Mesodermal cell (in vitro differentiated cells): ENCODE measurements at regions not wholly inside any gene's neighbourhood (a gene's known extent, or its start where the extent isn't known, plus 50 kb on each side); places are given as distances from the start of the nearest gene placed in this dataset.

Experiments
- H3K27ac ChIP-seq: 2 replicates; pipeline ENCODE4 v1.7.0; 2013; ENCODE audit warnings: mild to moderate bottlenecking, low read depth, low read length, moderate library complexity; ENCODE audit not compliant: severe bottlenecking
- H3K36me3 ChIP-seq: 2 replicates; pipeline ENCODE4 v1.7.1; 2013; ENCODE audit warnings: mild to moderate bottlenecking, low read length, moderate library complexity; ENCODE audit not compliant: control insufficient read depth, insufficient read depth
- H3K4me1 ChIP-seq: one replicate; pipeline ENCODE4 v1.7.1; 2013; ENCODE audit warnings: mild to moderate bottlenecking, low read length; ENCODE audit not compliant: insufficient read depth, control insufficient read depth, poor library complexity, severe bottlenecking
- H3K4me3 ChIP-seq: 2 replicates; pipeline ENCODE4 v1.7.0; 2013; ENCODE audit warnings: low read length, control low read depth, mild to moderate bottlenecking; ENCODE audit not compliant: insufficient read depth, poor library complexity, severe bottlenecking; ENCODE audit errors: extremely low read depth
- H3K9me3 ChIP-seq: 2 replicates; pipeline ENCODE4 v1.7.1; 2013; ENCODE audit warnings: mild to moderate bottlenecking, low read length, moderate library complexity; ENCODE audit not compliant: control insufficient read depth
- WGBS, 2 experiments: methylation state at CpG; one replicate each; pipeline ENCODE4 v1.1.5; 2013; ENCODE audit warnings: missing lambda C conversion rate in 2 of 2; ENCODE audit not compliant: insufficient coverage in 2 of 2; 5-methylcytosine and 5-hydroxymethylcytosine counted together

DNA sequence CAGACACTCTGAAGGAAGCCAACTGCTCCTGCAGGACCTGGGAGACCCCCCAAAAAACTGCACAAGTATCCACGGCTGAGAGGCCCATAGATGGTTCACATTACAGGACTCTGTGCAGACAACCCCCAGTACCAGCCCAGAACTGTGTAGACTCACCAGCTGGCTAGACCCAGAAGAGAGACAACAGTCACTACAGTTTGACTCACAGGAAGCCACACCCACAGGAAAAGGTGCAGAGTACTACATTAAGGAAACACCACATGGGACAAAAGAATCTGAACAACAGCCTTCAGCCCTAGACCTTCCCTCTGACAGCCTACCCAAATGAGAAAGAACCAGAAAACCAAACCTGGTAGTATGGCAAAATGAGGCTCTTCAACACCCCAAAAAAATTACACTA lies 281.2 kb upstream of the RGMB start:
- peaks cover 6% of the 10 kb centered on the region for H3K9me3 ChIP-seq
- H3K4me1 ChIP-seq: no peaks in the 10 kb centered on the region
- H3K36me3 ChIP-seq: no peaks in the 10 kb centered on the region
- 100% methylated on average over 1 of the region's 1 CpG; no CpG with 5 or more reads in 1 of the 2 experiments for WGBS, 2 experiments
- H3K4me3 ChIP-seq: no peak overlapping the region
- H3K27ac ChIP-seq: no peak overlapping the region

DNA sequence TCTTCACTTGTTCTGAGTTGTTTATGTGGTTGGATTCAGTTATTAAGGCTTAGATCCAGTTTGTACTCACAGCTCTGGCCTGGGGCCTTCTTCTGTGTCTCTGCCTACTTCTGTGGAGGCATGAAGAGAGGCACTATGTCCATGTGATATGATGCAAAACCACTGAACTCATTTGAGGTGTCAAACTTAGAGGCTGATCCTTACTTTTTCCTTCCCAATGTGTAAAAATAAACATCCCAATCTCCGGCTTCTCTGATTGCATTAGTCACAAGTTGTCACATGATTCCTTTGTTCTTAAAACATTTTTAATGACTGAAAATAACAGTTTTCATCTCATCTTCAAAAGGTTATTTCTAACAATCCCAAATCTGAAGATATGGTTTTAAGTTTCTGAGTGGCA lies 276.0 kb upstream of the RGMB start:
- no peaks in the 10 kb centered on the region for H3K36me3 ChIP-seq
- H3K4me1 ChIP-seq: no peaks in the 10 kb centered on the region
- H3K27ac ChIP-seq: no peak overlapping the region
- no peak overlapping the region for H3K4me3 ChIP-seq
- no CpG with 5 or more reads among the region's 1 CpG for WGBS, 2 experiments
- no peaks in the 10 kb centered on the region for H3K9me3 ChIP-seq

DNA sequence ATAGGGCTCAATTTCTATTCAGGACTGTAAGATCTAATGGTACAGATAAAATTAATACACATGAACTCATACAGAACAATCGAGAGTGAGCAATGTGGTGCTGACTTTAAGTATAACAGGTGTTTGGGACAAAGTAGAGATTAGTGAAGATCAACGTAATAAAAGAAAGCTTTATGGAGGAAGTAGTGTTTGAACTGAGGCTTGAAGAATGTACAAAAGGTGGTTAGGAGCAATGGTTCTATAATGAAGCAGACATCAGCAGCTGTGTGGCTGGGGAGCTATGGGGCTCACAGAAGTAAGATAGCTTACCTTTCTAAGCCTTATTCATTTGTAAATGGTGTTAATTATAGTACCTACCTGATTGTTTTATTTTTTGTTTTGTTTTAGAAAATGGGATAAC lies 275.4 kb upstream of the RGMB start:
- Histone ChIP-seq H3K36me3 (no peaks in the 10 kb centered on the region), H3K9me3 (no peaks in the 10 kb centered on the region), H3K4me3 (no peak overlapping the region), H3K27ac (no peak overlapping the region), H3K4me1 (no peaks in the 10 kb centered on the region)
- WGBS, 2 experiments: 79 to 100% methylated on average over 1 to 2 of the region's 2 CpGs

DNA sequence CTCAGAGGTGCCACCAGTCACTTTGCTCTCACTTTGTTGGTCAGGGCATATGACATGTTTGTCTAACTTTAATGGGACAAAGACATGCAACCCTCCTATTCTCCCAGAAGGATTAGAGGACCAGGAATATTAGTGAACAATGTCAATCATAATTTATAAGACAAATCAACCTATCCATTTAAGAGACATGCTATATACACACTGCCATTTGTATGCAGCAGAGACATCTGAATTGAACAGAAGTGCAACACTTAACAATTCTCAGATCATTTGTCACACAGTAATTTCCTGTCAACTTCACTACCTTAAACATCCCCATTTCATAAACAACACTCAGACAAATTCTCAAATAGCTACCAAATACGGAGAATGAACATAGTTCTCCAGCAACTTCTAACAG lies 273.6 kb upstream of the RGMB start:
- no peaks in the 10 kb centered on the region for H3K9me3 ChIP-seq
- 92 to 100% methylated on average over 1 of the region's 1 CpG for WGBS, 2 experiments
- no peaks in the 10 kb centered on the region for H3K36me3 ChIP-seq
- H3K4me1 ChIP-seq: no peaks in the 10 kb centered on the region
- H3K27ac ChIP-seq: no peak overlapping the region
- no peak overlapping the region for H3K4me3 ChIP-seq

DNA sequence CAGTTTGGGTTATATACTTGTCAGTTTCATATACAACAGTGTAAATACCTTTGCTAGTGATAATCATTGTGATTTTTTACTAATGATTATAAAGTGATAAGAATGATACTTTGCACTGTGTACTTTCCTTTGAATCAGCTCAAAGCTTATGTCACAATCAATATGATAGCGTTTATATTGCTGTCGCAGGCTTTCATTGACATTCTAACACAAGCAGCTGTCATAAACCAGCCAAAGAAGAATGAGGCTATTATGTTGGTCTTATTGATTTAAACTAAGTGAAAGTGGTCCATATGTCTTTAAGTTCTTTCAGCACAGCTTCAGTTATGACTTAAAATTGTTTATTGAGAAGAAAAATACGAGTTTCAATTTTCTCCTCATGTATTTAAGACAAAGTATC lies 272.7 kb upstream of the RGMB start:
- WGBS, 2 experiments: 100% methylated on average over 2 of the region's 3 CpGs; no CpG with 5 or more reads in 1 of the 2 experiments
- H3K9me3 ChIP-seq: no peaks in the 10 kb centered on the region
- no peak overlapping the region for H3K27ac ChIP-seq
- H3K4me1 ChIP-seq: no peaks in the 10 kb centered on the region
- no peaks in the 10 kb centered on the region for H3K36me3 ChIP-seq
- H3K4me3 ChIP-seq: no peak overlapping the region

DNA sequence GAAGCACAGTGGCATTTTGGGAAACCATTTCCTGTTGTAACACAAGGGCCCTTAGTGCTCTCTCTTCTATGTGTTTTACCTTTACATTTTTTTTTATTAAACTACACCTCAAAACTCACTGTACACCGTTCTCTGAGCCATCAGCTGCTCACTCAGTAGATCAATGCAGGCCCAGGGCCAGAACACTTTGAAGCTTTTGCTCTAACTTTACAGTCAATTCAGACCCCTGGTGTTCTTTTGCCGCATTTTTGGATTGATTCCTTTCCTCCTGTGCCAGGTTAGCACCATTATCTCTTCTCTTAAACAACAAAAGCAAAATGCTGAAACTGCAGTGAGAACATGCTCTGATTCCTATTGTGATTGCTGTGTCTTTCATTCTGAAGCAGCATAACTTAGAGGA lies 269.8 kb upstream of the RGMB start:
- Histone ChIP-seq H3K4me3 (no peak overlapping the region), H3K9me3 (no peaks in the 10 kb centered on the region), H3K27ac (no peak overlapping the region), H3K4me1 (no peaks in the 10 kb centered on the region), H3K36me3 (no peaks in the 10 kb centered on the region)
- WGBS, 2 experiments: 47 to 73% methylated on average over 2 of the region's 2 CpGs

DNA sequence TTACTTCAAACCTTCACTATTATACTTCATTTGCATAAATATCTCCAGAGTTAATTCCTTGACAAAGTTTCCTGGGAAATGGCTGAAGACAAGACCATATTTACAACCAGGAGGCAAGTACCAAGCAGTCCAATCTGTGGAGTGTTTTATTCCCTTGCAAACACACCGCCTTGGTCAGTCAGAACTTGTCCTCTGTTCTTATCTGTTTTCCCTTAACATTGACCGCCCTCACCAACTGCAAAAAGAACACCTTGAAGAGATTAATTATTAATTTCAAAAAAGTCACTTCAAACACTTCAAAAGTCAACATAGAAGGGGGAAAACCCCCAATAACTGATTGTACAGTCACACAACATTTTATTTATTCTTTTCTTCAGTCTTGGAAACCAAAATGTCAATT lies 269.0 kb upstream of the RGMB start:
- no peaks in the 10 kb centered on the region for H3K36me3 ChIP-seq
- H3K27ac ChIP-seq: no peak overlapping the region
- 80 to 100% methylated on average over 1 to 2 of the region's 2 CpGs for WGBS, 2 experiments

DNA sequence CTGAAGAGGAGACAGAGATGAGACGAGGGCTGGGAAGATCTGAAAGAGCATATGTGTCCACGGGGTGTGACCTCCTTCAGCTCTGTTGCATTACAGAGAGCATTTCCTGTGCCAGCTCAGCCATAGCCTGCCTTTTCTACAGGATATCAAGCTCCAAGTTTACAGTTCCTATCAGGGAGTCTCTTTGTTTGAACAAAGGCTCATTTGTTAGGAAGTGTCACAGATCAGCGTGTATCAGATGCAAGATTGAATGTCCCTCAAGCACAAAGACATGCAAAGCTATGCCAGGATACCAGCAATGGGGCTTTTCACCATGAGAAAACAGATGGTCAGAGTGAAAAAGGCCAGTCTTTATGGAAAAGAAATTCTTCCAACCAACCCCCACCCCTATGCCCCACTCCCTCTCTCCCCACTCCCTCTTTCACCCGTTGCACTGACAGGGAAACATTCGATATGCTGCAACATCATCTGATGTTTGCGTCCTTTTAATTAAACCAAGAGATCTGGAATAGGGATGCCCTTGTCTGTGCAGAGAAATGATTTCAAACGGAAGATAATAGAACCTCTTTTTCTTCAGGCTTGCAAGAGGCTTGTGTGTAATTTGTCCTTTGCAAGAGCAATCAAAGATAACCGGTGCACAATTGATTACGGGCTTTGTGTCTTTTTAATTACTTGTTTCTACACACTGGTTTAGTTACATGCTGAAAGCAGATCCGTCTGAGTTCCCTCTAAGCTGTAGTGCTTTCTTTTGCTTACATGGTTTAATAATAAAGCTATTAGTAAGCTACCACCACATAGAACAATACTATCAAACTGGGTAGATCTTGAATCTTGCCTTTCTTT lies 263.1 kb upstream of the RGMB start:
- no peak overlapping the region for H3K4me3 ChIP-seq
- 33 to 44% methylated on average over 5 to 7 of the region's 10 CpGs for WGBS, 2 experiments
- no peaks in the 10 kb centered on the region for H3K9me3 ChIP-seq
- H3K4me1 ChIP-seq: peaks cover 5% of the 10 kb centered on the region
- H3K36me3 ChIP-seq: no peaks in the 10 kb centered on the region
- peak overlapping the region; percentile 66 for H3K27ac ChIP-seq

More for the DNA sequence above, 269.0 kb upstream of the RGMB start:
- Histone ChIP-seq H3K4me1 (peaks cover 2% of the 10 kb centered on the region), H3K4me3 (no peak overlapping the region), H3K9me3 (no peaks in the 10 kb centered on the region)

DNA sequence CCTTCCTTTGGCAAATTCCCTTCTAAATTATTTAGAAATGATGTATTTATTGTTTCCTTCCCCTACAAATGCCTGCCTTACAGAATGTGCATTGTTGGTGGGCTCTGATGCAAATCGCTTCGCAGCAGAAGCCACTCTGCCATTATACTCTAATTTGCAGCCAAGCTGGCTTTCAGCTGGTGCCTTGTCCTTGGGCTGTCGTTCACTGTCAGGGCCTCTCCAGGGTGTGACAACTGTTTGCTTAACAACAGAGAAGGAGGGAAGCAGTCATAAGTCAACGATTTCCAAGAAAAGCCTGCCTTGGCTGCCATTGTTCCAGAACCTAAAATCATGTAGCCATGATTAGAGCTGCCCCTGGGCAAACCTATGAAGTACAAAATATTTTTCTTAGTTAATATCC lies 260.1 kb upstream of the RGMB start:
- no peaks in the 10 kb centered on the region for H3K36me3 ChIP-seq
- 0 to 20% methylated on average over 1 to 2 of the region's 4 CpGs for WGBS, 2 experiments
- no peak overlapping the region for H3K27ac ChIP-seq
- no peak overlapping the region for H3K4me3 ChIP-seq
- H3K4me1 ChIP-seq: peaks cover 5% of the 10 kb centered on the region
- no peaks in the 10 kb centered on the region for H3K9me3 ChIP-seq

DNA sequence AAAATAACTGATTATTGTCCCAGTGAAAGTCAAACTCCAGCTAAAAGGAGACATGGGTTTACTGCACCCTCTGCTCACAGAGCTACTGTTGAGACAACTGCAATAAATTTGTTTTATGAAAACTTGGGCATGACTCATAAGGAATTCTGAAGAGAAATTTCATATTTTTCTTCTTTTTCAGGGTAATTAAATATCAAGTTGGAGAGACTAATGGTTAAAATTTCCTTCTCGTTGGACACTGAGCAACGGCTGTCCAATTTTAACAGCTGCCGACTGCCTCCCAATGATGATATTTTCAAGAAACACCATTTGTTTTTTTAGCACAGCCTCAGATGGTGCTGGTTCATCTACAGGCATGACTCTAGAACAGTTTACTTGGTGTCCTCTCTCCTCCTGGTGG lies 259.2 kb upstream of the RGMB start:
- WGBS, 2 experiments: 90 to 96% methylated on average over 3 of the region's 3 CpGs

DNA sequence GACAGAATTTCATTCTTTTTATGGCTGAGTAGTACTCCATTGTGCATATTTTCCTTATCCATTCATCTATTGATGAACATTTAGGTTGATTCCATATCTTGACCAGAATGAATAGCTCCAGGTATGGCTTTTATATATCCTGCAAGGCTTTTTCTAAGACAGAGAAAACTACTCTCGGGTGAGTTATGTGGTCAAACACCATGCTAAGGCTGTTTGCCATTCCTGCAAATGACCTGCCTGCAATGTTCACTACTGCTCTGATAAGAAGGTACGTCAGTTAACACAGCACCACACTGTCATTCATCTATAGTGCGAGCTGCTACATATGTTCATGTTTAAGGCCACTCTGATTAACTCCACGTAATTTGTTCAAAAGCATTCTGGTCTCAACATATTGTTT lies 256.8 kb upstream of the RGMB start:
- Histone ChIP-seq H3K4me3 (no peak overlapping the region), H3K9me3 (no peaks in the 10 kb centered on the region), H3K27ac (no peak overlapping the region), H3K36me3 (no peaks in the 10 kb centered on the region), H3K4me1 (no peaks in the 10 kb centered on the region)
- WGBS, 2 experiments: 82 to 86% methylated on average over 2 to 3 of the region's 4 CpGs

More for the DNA sequence above, 259.2 kb upstream of the RGMB start:
- H3K4me3 ChIP-seq: no peak overlapping the region
- no peak overlapping the region for H3K27ac ChIP-seq
- H3K36me3 ChIP-seq: no peaks in the 10 kb centered on the region
- H3K4me1 ChIP-seq: peaks cover 5% of the 10 kb centered on the region
- H3K9me3 ChIP-seq: no peaks in the 10 kb centered on the region
